HL-60 (cell line): ENCODE measurements at regions not wholly inside any gene's neighbourhood (a gene's known extent, or its start where the extent isn't known, plus 50 kb on each side); places are given as distances from the start of the nearest gene placed in this dataset.
"Not testable (repeated sequence)": the region's sequence is repeated elsewhere in the genome, so short reads cannot be mapped to it uniquely, and the experiment has no call there.

ENCODE experiments used
- DNase-seq, 2 experiments: peaks; one replicate each; pipeline ENCODE4 v3.0.0-alpha.2; 2010 to 2020; ENCODE audit warnings: low read depth in 1 of 2, low spot score in 1 of 2
- H3K27ac ChIP-seq: fragments of 250-450 bp; sonication (Bioruptor Pico); replicated peaks from 2 replicates; pipeline ENCODE4 v1.5.1; 2020; ENCODE audit warnings: mild to moderate bottlenecking, moderate library complexity
- H3K27me3 ChIP-seq: fragments of 250-450 bp; sonication (Bioruptor Pico); 2 replicates; pipeline ENCODE4 v1.5.1; 2021; ENCODE audit warnings: mild to moderate bottlenecking, moderate library complexity; ENCODE audit not compliant: insufficient read depth, poor library complexity, severe bottlenecking
- H3K4me3 ChIP-seq: replicated peaks from 2 replicates; pipeline ENCODE4 v1.5.1; 2011; ENCODE audit warnings: mild to moderate bottlenecking, control low read depth, low read length; ENCODE audit not compliant: insufficient read depth
- CTCF ChIP-seq: IDR thresholded peaks from one replicate; pipeline ENCODE4 v1.5.1; 2011; ENCODE audit warnings: low read length, control low read depth, inconsistent platforms; ENCODE audit not compliant: insufficient read depth
- GABPA ChIP-seq: IDR thresholded peaks from 2 replicates; pipeline ENCODE4 v1.6.1; 2012; ENCODE audit warnings: low read depth
- POLR2AphosphoS5 ChIP-seq: IDR thresholded peaks from 2 replicates; pipeline ENCODE4 v1.6.1; 2012; ENCODE audit warnings: low read depth
- REST ChIP-seq: IDR thresholded peaks from 2 replicates; pipeline ENCODE4 v1.6.1; 2012; ENCODE audit warnings: low read depth; ENCODE audit not compliant: insufficient replicate concordance
- SPI1 ChIP-seq: IDR thresholded peaks from 2 replicates; pipeline ENCODE4 v1.6.1; 2012; ENCODE audit warnings: low read depth, mild to moderate bottlenecking, borderline replicate concordance

- not testable (repeated sequence) for DNase-seq, H3K27me3 ChIP-seq, H3K27ac ChIP-seq, H3K4me3 ChIP-seq
These were observed 225.5 kb downstream of the CWH43 start for GRCh38 chr4:49211396-49212194.

GRCh38 chr4:49213250-49213649, 227.2 kb downstream of the CWH43 start:
- H3K4me3 ChIP-seq, H3K27me3 ChIP-seq, H3K27ac ChIP-seq, DNase-seq: not testable (repeated sequence)

- H3K4me3 ChIP-seq, H3K27me3 ChIP-seq, H3K27ac ChIP-seq, DNase-seq: not testable (repeated sequence)
These were observed 227.7 kb downstream of the CWH43 start for GRCh38 chr4:49213750-49214149.

GRCh38 chr4:49214453-49215081, 228.5 kb downstream of the CWH43 start:
- H3K27me3 ChIP-seq, H3K4me3 ChIP-seq, DNase-seq, H3K27ac ChIP-seq: not testable (repeated sequence)

- DNase-seq, H3K27me3 ChIP-seq, H3K4me3 ChIP-seq, H3K27ac ChIP-seq: not testable (repeated sequence)
These were observed 229.0 kb downstream of the CWH43 start for GRCh38 chr4:49215082-49215479.

GRCh38 chr4:49216606-49217005, 230.5 kb downstream of the CWH43 start:
- H3K27ac ChIP-seq, DNase-seq, H3K27me3 ChIP-seq, H3K4me3 ChIP-seq: not testable (repeated sequence)

GRCh38 chr4:49217492-49217891, 231.4 kb downstream of the CWH43 start:
- TF ChIP-seq SPI1 (no peak), POLR2AphosphoS5 (no peak), GABPA (no peak), CTCF (no peak), REST (no peak)
- DNase-seq = no peak
- Histone ChIP-seq H3K4me3 (no peak overlapping the region), H3K27ac (no peak overlapping the region), H3K27me3 (no peaks in the 10 kb centered on the region)

GRCh38 chr4:49218094-49218493, 232.0 kb downstream of the CWH43 start:
- not testable (repeated sequence) for DNase-seq, H3K27ac ChIP-seq, H3K27me3 ChIP-seq, H3K4me3 ChIP-seq

- not testable (repeated sequence) for DNase-seq, H3K4me3 ChIP-seq, H3K27me3 ChIP-seq, H3K27ac ChIP-seq
These were observed 232.9 kb downstream of the CWH43 start for GRCh38 chr4:49218931-49219330.

- not testable (repeated sequence) for H3K4me3 ChIP-seq, H3K27me3 ChIP-seq, DNase-seq, H3K27ac ChIP-seq
These were observed 233.6 kb downstream of the CWH43 start for GRCh38 chr4:49219489-49220225.
